ENCODE measurements at regions not wholly inside any gene's neighbourhood (a gene's known extent, or its start where the extent isn't known, plus 50 kb on each side); places are given as distances from the start of the nearest gene placed in this dataset.

DNA sequence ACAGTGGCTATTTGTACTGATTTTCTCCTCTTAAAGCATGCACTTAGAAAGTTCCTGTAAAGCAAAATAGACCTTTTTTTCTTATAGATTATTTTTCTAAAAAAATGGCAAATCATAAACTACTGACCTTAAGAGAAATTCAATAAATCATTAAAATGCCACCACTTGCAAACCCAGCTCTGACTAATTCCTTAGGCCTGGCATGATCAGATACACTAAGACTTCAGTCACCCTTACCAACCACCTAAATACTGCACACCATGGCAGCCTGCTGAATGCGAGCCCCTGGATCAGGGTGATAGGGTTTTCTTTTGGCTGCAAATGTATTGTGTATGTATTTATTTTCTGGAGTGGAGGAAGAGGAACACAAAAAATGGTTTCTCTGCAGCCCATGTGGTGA, 370.6 kb upstream of the TBL1XR1 start:
- Histone ChIP-seq H3K9ac (replicated peaks; ENCODE audit: extremely low read depth, insufficient read depth, low read length) (no peak overlapping the region), H3K27ac (ENCODE audit: insufficient read depth, low read depth, low read length) (no peak overlapping the region), H3K9me1 (replicated peaks; ENCODE audit: control insufficient read depth, extremely low read depth, insufficient read depth, low read length) (no peaks in the 10 kb centered on the region), H4K20me1 (replicated peaks; ENCODE audit: control insufficient read depth, extremely low read depth, insufficient read depth, low read length) (no peaks in the 10 kb centered on the region), H3K4me3 (replicated peaks in 1 of 3; ENCODE audit: insufficient read depth in 1 of 3, low read depth in 1 of 3, low read length in 3 of 3) (no peak overlapping the region), H3K4me2 (ENCODE audit: insufficient read depth, low read length) (no peak overlapping the region), H2AFZ (ENCODE audit: low read depth, low read length) (no peak overlapping the region), H3K36me3 (ENCODE audit: control insufficient read depth in 2 of 2, extremely low read depth in 1 of 2, insufficient read depth in 2 of 2, low read length in 2 of 2) (no peaks in the 10 kb centered on the region), H3K27me3 (ENCODE audit: control insufficient read depth in 2 of 2, insufficient read depth in 2 of 2, low read length in 2 of 2) (no peaks in the 10 kb centered on the region), H3K79me2 (ENCODE audit: control insufficient read depth, insufficient read depth, low read length) (no peaks in the 10 kb centered on the region), H3K4me1 (ENCODE audit: control insufficient read depth, extremely low read depth, insufficient read depth, low read length) (no peaks in the 10 kb centered on the region), H3K9me3 (replicated peaks; ENCODE audit: control insufficient read depth, insufficient read depth, low read length) (no peaks in the 10 kb centered on the region)
- POLR2A ChIA-PET = no interaction called here
- CTCF ChIA-PET = no interaction called here
- FAIRE-seq = no peak
- dilution Hi-C loops (cut with MboI; ENCODE audit: extremely low pct_ligation_motif_present, low sequenced_read_pairs) (no loop called here), intact Hi-C loops (cut with micrococcal nuclease) (no loop called here)
- BruUV-seq (replicated peaks) = no TSS peak
- DNase-seq (ENCODE audit: low read depth, low spot score) = no peak
- TF ChIP-seq, protein P1, sequence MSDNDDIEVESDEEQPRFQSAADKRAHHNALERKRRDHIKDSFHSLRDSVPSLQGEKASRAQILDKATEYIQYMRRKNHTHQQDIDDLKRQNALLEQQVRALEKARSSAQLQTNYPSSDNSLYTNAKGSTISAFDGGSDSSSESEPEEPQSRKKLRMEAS (IDR thresholded peaks at IDR 0.05; ENCODE audit: insufficient read depth, insufficient read length) = no peak
- no peak for TF ChIP-seq FOS (IDR thresholded peaks at IDR 0.05; ENCODE audit: borderline replicate concordance, insufficient read depth, low read length)
- no peak for TF ChIP-seq POLR2AphosphoS5 (IDR thresholded peaks at IDR 0.05; ENCODE audit: insufficient read depth, low read depth, low read length)
- TF ChIP-seq CTCF (IDR thresholded peaks at IDR 0.05; ENCODE audit: extremely low read depth in 1 of 2, insufficient read depth in 1 of 2, low read depth in 1 of 2, low read length in 2 of 2) = no peak
- TF ChIP-seq EZH2 (IDR thresholded peaks at IDR 0.05; ENCODE audit: borderline replicate concordance, low read depth, low read length, severe bottlenecking) = no peak
- TF ChIP-seq POLR2A (IDR thresholded peaks at IDR 0.05; ENCODE audit: low read depth, low read length) = no peak
- no peak for TF ChIP-seq GATA2 (IDR thresholded peaks at IDR 0.05; ENCODE audit: insufficient read depth, insufficient read length, low read depth, low read length)
- TF ChIP-seq MYC (IDR thresholded peaks at IDR 0.05; ENCODE audit: low read depth, low read length) = no peak
